Uterus (tissue), 3 donors: ENCODE measurements at regions not wholly inside any gene's neighbourhood (a gene's known extent, or its start where the extent isn't known, plus 50 kb on each side); places are given as distances from the start of the nearest gene placed in this dataset.
"Not testable (repeated sequence)": the region's sequence is repeated elsewhere in the genome, so short reads cannot be mapped to it uniquely, and the experiment has no call there.

Source experiments
- DNase-seq, 2 donors: peaks; one replicate each; pipeline ENCODE4 v3.0.0-alpha.2; 2019 to 2020
- H3K27ac ChIP-seq, 2 donors: fragments of 200-600 bp; sonication (generic); 1 replicate in 1 of 2; 2 replicates in 1 of 2; pipeline ENCODE4 v1.5.1; 2016 to 2018
- H3K27me3 ChIP-seq, 2 donors: fragments of 200-600 bp; sonication (generic); one replicate each; pipeline ENCODE4 v1.5.1; 2018 to 2019; ENCODE audit warnings: control low read depth in 1 of 2
- H3K36me3 ChIP-seq, 2 donors: fragments of 200-600 bp; sonication (generic); one replicate each; pipeline ENCODE4 v1.5.1; 2019; ENCODE audit warnings: control low read depth in 1 of 2
- H3K4me1 ChIP-seq, 2 donors: fragments of 200-600 bp; sonication (generic); one replicate each; pipeline ENCODE4 v1.5.1; 2018 to 2019; ENCODE audit warnings: control low read depth in 1 of 2
- H3K4me3 ChIP-seq, 2 donors: fragments of 200-600 bp; sonication (generic); 1 replicate in 1 of 2; 2 replicates in 1 of 2; pipeline ENCODE4 v1.5.1; 2018 to 2019; ENCODE audit warnings: mild to moderate bottlenecking in 1 of 2
- H3K9me3 ChIP-seq, 2 donors: fragments of 200-600 bp; sonication (generic); one replicate each; pipeline ENCODE4 v1.5.1; 2019; ENCODE audit warnings: control low read depth in 1 of 2
- CTCF ChIP-seq, 4 experiments: fragments of 200-600 bp in 2 of 4; fragments of 450-650 bp in 2 of 4; sonication (generic) in 2 of 4; IDR thresholded peaks; one replicate each; pipeline ENCODE4 v1.5.1; 2016 to 2019; ENCODE audit warnings: antibody characterized with exemption in 4 of 4, mild to moderate bottlenecking in 2 of 4, moderate library complexity in 1 of 4
- POLR2A ChIP-seq, 2 donors: fragments of 450-650 bp; IDR thresholded peaks; one replicate each; pipeline ENCODE4 v1.6.1; 2016; ENCODE audit warnings: antibody characterized with exemption in 2 of 2, mild to moderate bottlenecking in 1 of 2, moderate library complexity in 1 of 2
- intact Hi-C: fragments of 100-400 bp; cut with DNase I; formaldehyde crosslinking; loops from one replicate; pipeline ENCODE4 v1.15.1; 2023; ENCODE audit warnings: low total_unique reads
- donor health status: DM: yes; HTN: yes; CAD: no.

GRCh38 chr15:62325597-62325996 is 160.5 kb upstream of the C2CD4B start:
- no peaks in the 10 kb centered on the region for H3K4me1 ChIP-seq
- TF ChIP-seq CTCF (IDR thresholded peaks at IDR 0.05) = no peak
- TF ChIP-seq POLR2A (IDR thresholded peaks at IDR 0.05) = no peak
- no peaks in the 10 kb centered on the region for H3K9me3 ChIP-seq
- no peak for DNase-seq
- no peak overlapping the region for H3K27ac ChIP-seq
- no peaks in the 10 kb centered on the region for H3K36me3 ChIP-seq
- H3K27me3 ChIP-seq = no peaks in the 10 kb centered on the region
- intact Hi-C loops = no loop called here
- no peak overlapping the region for H3K4me3 ChIP-seq

GRCh38 chr15:62326460-62327011 is 161.5 kb upstream of the C2CD4B start:
- TF ChIP-seq POLR2A (IDR thresholded peaks at IDR 0.05) (no peak), CTCF (IDR thresholded peaks at IDR 0.05) (no peak)
- H3K4me1 ChIP-seq = no peaks in the 10 kb centered on the region
- H3K27me3 ChIP-seq = no peaks in the 10 kb centered on the region
- H3K27ac ChIP-seq = no peak overlapping the region
- no peaks in the 10 kb centered on the region for H3K36me3 ChIP-seq
- DNase-seq = no peak
- H3K4me3 ChIP-seq = no peak overlapping the region
- intact Hi-C loops = no loop called here
- H3K9me3 ChIP-seq = no peaks in the 10 kb centered on the region

- no peak for DNase-seq
- intact Hi-C loops = no loop called here
- TF ChIP-seq CTCF (IDR thresholded peaks at IDR 0.05) (no peak), POLR2A (IDR thresholded peaks at IDR 0.05) (no peak)
- no peaks in the 10 kb centered on the region for H3K36me3 ChIP-seq
- no peaks in the 10 kb centered on the region for H3K4me1 ChIP-seq
- H3K27me3 ChIP-seq = no peaks in the 10 kb centered on the region
- H3K27ac ChIP-seq = no peak overlapping the region
- no peaks in the 10 kb centered on the region for H3K9me3 ChIP-seq
- no peak overlapping the region for H3K4me3 ChIP-seq
These were observed 162.3 kb upstream of the C2CD4B start for GRCh38 chr15:62327406-62327805.

GRCh38 chr15:62332472-62332871 is 167.4 kb upstream of the C2CD4B start:
- H3K27me3 ChIP-seq, H3K9me3 ChIP-seq, H3K4me3 ChIP-seq, H3K36me3 ChIP-seq, DNase-seq, H3K4me1 ChIP-seq, H3K27ac ChIP-seq, intact Hi-C loops: not testable (repeated sequence)

- Histone ChIP-seq H3K27me3 (no peaks in the 10 kb centered on the region), H3K27ac (no peak overlapping the region), H3K36me3 (no peaks in the 10 kb centered on the region), H3K9me3 (no peaks in the 10 kb centered on the region), H3K4me3 (no peak overlapping the region), H3K4me1 (no peaks in the 10 kb centered on the region)
- no peak for DNase-seq
- TF ChIP-seq POLR2A (IDR thresholded peaks at IDR 0.05) = no peak
- TF ChIP-seq CTCF (IDR thresholded peaks at IDR 0.05) = no peak
- intact Hi-C loops = no loop called here
These were observed 169.5 kb upstream of the C2CD4B start for GRCh38 chr15:62334536-62334935.

- Histone ChIP-seq H3K9me3 (no peaks in the 10 kb centered on the region), H3K27me3 (no peaks in the 10 kb centered on the region), H3K4me1 (no peaks in the 10 kb centered on the region), H3K36me3 (no peaks in the 10 kb centered on the region), H3K4me3 (no peak overlapping the region), H3K27ac (no peak overlapping the region)
- DNase-seq = no peak
- TF ChIP-seq CTCF (IDR thresholded peaks at IDR 0.05) (no peak), POLR2A (IDR thresholded peaks at IDR 0.05) (no peak)
- intact Hi-C loops = no loop called here
These were observed 172.8 kb upstream of the C2CD4B start for GRCh38 chr15:62337934-62338333.
